ENCODE measurements at regions not wholly inside any gene's neighbourhood (a gene's known extent, or its start where the extent isn't known, plus 50 kb on each side); places are given as distances from the start of the nearest gene placed in this dataset.

GRCh38 chr14:65302571-65303189, 109.8 kb upstream of the FUT8 start:
- Histone ChIP-seq H3K4me1 (ENCODE audit: insufficient read depth, low read length) (peaks cover 57% of the 10 kb centered on the region), H3K4me2 (ENCODE audit: low read depth, low read length) (peak overlapping the region; percentile 72), H3K9ac (ENCODE audit: insufficient read depth, low read depth, low read length) (peak overlapping the region; percentile 17; the same call in 1 of the 2 replicates), H3K4me3 (replicated peaks in 1 of 3; ENCODE audit: insufficient read depth in 1 of 3, low read depth in 2 of 3, low read length in 3 of 3) (peak overlapping the region; percentile 1 to 48 (median 36); a peak in 4 of 6 replicates), H4K20me1 (ENCODE audit: insufficient read depth, low read length) (no peaks in the 10 kb centered on the region), H3K79me2 (ENCODE audit: insufficient read depth, low read length) (no peaks in the 10 kb centered on the region), H2AFZ (ENCODE audit: low read length) (peak overlapping the region; percentile 87), H3K9me3 (ENCODE audit: low read length) (no peaks in the 10 kb centered on the region), H3K36me3 (replicated peaks in 1 of 2; ENCODE audit: control insufficient read depth in 1 of 2, insufficient read depth in 2 of 2, low read length in 2 of 2) (no peaks in the 10 kb centered on the region), H3K27ac (ENCODE audit: extremely low read length, insufficient read depth, low read length) (peak overlapping the region; percentile 39), H3K27me3 (ENCODE audit: control insufficient read depth in 1 of 2, insufficient read depth in 2 of 2, low read length in 2 of 2) (no peaks in the 10 kb centered on the region)
- ChIA-PET POLR2A (interaction anchor here (0.5 to 2.3 kb wide), 9 partner anchors 16 to 111 kb away, joined by 3 to 12 read pairs (median 3); no protein-coding TSS in a partner anchor), CTCF (ENCODE audit: low intra/inter-chr PET ratio, low total read pairs) (no interaction called here)
- BruUV-seq (replicated peaks), result no TSS peak
- intact Hi-C loops (cut with micrococcal nuclease; ENCODE audit: unreplicated experiment), result loop anchor here (5.0 kb wide), 1 partner anchor 75 kb away; no protein-coding TSS in a partner anchor
- ATAC-seq (no peak; the same call in 2 of the 3 replicates), DNase-seq (ENCODE audit: low spot score) (no peak), FAIRE-seq (no peak)
- in situ Hi-C loops (cut with HindIII; ENCODE audit: extremely low pct_ligation_motif_present, low pct_unique_long_range_greater_than_20kb), result no loop called here
- WGBS (ENCODE audit: low lambda C conversion rate), result 11% methylated on average over 7 of the region's 7 CpGs
- TF ChIP-seq, protein P1, sequence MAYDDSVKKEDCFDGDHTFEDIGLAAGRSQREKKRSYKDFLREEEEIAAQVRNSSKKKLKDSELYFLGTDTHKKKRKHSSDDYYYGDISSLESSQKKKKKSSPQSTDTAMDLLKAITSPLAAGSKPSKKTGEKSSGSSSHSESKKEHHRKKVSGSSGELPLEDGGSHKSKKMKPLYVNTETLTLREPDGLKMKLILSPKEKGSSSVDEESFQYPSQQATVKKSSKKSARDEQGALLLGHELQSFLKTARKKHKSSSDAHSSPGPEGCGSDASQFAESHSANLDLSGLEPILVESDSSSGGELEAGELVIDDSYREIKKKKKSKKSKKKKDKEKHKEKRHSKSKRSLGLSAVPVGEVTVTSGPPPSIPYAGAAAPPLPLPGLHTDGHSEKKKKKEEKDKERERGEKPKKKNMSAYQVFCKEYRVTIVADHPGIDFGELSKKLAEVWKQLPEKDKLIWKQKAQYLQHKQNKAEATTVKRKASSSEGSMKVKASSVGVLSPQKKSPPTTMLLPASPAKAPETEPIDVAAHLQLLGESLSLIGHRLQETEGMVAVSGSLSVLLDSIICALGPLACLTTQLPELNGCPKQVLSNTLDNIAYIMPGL (CRISPR knock-in tag; IDR thresholded peaks at IDR 0.05; ENCODE audit: borderline replicate concordance in 1 of 2, low read depth in 1 of 2), result no peak
- TF ChIP-seq AHDC1 (CRISPR knock-in tag; IDR thresholded peaks at IDR 0.05; ENCODE audit: borderline replicate concordance), result no peak
- no peak for TF ChIP-seq RORA (CRISPR knock-in tag; IDR thresholded peaks at IDR 0.05)
- TF ChIP-seq, protein P2, sequence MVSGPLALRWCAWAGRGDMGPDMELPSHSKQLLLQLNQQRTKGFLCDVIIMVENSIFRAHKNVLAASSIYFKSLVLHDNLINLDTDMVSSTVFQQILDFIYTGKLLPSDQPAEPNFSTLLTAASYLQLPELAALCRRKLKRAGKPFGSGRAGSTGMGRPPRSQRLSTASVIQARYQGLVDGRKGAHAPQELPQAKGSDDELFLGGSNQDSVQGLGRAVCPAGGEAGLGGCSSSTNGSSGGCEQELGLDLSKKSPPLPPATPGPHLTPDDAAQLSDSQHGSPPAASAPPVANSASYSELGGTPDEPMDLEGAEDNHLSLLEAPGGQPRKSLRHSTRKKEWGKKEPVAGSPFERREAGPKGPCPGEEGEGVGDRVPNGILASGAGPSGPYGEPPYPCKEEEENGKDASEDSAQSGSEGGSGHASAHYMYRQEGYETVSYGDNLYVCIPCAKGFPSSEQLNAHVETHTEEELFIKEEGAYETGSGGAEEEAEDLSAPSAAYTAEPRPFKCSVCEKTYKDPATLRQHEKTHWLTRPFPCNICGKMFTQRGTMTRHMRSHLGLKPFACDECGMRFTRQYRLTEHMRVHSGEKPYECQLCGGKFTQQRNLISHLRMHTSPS (CRISPR knock-in tag; IDR thresholded peaks at IDR 0.05; ENCODE audit: low read depth), result no peak
- no peak for TF ChIP-seq ZC3H13 (CRISPR knock-in tag; IDR thresholded peaks at IDR 0.05)
- TF ChIP-seq NCOR1 (IDR thresholded peaks at IDR 0.05; ENCODE audit: borderline replicate concordance, low read length), result no peak
- 0 out of 2 replicates have a peak, but pooled peaks have one; percentile 23 for TF ChIP-seq SP4 (CRISPR knock-in tag; IDR thresholded peaks at IDR 0.05)
- TF ChIP-seq ZSCAN31 (CRISPR knock-in tag; IDR thresholded peaks at IDR 0.05; ENCODE audit: low read depth), result no peak
- TF ChIP-seq ZNF652 (CRISPR knock-in tag; IDR thresholded peaks at IDR 0.05; ENCODE audit: borderline replicate concordance, low read depth), result peak; percentile 82
- no peak for TF ChIP-seq ETV5 (CRISPR knock-in tag; IDR thresholded peaks at IDR 0.05; ENCODE audit: borderline replicate concordance)
- TF ChIP-seq, protein P3, sequence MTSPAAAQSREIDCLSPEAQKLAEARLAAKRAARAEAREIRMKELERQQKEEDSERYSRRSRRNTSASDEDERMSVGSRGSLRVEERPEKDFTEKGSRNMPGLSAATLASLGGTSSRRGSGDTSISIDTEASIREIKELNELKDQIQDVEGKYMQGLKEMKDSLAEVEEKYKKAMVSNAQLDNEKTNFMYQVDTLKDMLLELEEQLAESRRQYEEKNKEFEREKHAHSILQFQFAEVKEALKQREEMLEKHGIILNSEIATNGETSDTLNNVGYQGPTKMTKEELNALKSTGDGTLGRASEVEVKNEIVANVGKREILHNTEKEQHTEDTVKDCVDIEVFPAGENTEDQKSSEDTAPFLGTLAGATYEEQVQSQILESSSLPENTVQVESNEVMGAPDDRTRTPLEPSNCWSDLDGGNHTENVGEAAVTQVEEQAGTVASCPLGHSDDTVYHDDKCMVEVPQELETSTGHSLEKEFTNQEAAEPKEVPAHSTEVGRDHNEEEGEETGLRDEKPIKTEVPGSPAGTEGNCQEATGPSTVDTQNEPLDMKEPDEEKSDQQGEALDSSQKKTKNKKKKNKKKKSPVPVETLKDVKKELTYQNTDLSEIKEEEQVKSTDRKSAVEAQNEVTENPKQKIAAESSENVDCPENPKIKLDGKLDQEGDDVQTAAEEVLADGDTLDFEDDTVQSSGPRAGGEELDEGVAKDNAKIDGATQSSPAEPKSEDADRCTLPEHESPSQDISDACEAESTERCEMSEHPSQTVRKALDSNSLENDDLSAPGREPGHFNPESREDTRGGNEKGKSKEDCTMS (CRISPR knock-in tag; conservative IDR thresholded peaks at IDR 0.05), result no peak
